GM12878 (cell line): ENCODE measurements at regions not wholly inside any gene's neighbourhood (a gene's known extent, or its start where the extent isn't known, plus 50 kb on each side); places are given as distances from the start of the nearest gene placed in this dataset.
"Not testable (repeated sequence)": the region's sequence is repeated elsewhere in the genome, so short reads cannot be mapped to it uniquely, and the experiment has no call there.

ENCODE experiments used
- ATAC-seq: fragments of 200-7000 bp; cut with Tn5 transposase; 3 replicates; pipeline ENCODE4 v1.9.1; 2020; ENCODE audit warnings: mild to moderate bottlenecking, moderate library complexity
- BruUV-seq: library from RNA; stranded (reverse); fragments of 400-500 nt; replicated peaks from 2 replicates; lab custom pipeline; 2021; lab: Mats Ljungman, UMichigan
- CTCF ChIA-PET: fragments of 300-600 bp; sonication (Branson Sonifier 250); formaldehyde crosslinking; extraction: SDS; loops from one replicate; lab custom pipeline; 2021; ENCODE audit warnings: inconsistent platforms; lab: Yijun Ruan, JAX
- POLR2A ChIA-PET: fragments of 350-600 bp; formaldehyde crosslinking; extraction: SDS; loops from one replicate; lab custom pipeline; 2021; ENCODE audit warnings: inconsistent platforms; lab: Charles Lee
- RAD21 ChIA-PET: fragments of 300-600 bp; sonication (Branson Sonifier 250); formaldehyde crosslinking; loops from one replicate; lab custom pipeline; 2023; ENCODE audit warnings: antibody characterized with exemption; ENCODE audit not compliant: unreplicated experiment; lab: Charles Lee
- SMC1A ChIA-PET: fragments of 300-600 bp; sonication (Branson Sonifier 250); formaldehyde crosslinking; loops from one replicate; lab custom pipeline; 2023; ENCODE audit not compliant: unreplicated experiment, uncharacterized antibody; lab: Charles Lee
- DNase-seq: peaks from one replicate; pipeline ENCODE4 v3.0.0-alpha.2; 2011; ENCODE audit warnings: low read depth, low spot score
- FAIRE-seq: peaks from 3 replicates; lab custom pipeline; 2011; peaks lifted over from hg19 to GRCh38; lab: Jason Lieb, UNC
- H2AFZ ChIP-seq: 2 replicates; pipeline ENCODE4 v1.6.0; 2011; ENCODE audit warnings: low read depth, low read length, control low read depth; ENCODE audit not compliant: control insufficient read depth
- H3K27ac ChIP-seq: 2 replicates; pipeline ENCODE4 v1.5.1; 2011; ENCODE audit warnings: control low read depth; ENCODE audit not compliant: control insufficient read depth, insufficient read depth
- H3K27me3 ChIP-seq, 2 experiments: replicated peaks in 1 of 2; 2 replicates each; pipeline versions ENCODE4 v1.6.0 to v1.6.1; 2011; ENCODE audit warnings: low read length in 1 of 2; ENCODE audit not compliant: control insufficient read depth in 2 of 2, insufficient read depth in 2 of 2
- H3K36me3 ChIP-seq, 2 experiments: 2 replicates each; pipeline ENCODE4 v1.5.1; 2011; ENCODE audit warnings: low read length in 1 of 2; ENCODE audit not compliant: control insufficient read depth in 2 of 2, insufficient read depth in 2 of 2
- H3K4me1 ChIP-seq: 2 replicates; pipeline ENCODE4 v1.6.1; 2011; ENCODE audit warnings: mild to moderate bottlenecking, low read length, moderate library complexity, mixed read lengths; ENCODE audit not compliant: control insufficient read depth, insufficient read depth
- H3K4me2 ChIP-seq: 2 replicates; pipeline ENCODE4 v1.6.0; 2011; ENCODE audit warnings: control low read depth; ENCODE audit not compliant: control insufficient read depth, insufficient read depth
- H3K4me3 ChIP-seq: fragments of 200-600 bp; sonication (generic); 2 replicates; pipeline ENCODE4 v1.5.1; 2016
- H3K79me2 ChIP-seq: 2 replicates; pipeline ENCODE4 v1.6.0; 2011; ENCODE audit warnings: low read length; ENCODE audit not compliant: control insufficient read depth, insufficient read depth
- H3K9ac ChIP-seq: 2 replicates; pipeline ENCODE4 v1.8.0; 2011; ENCODE audit warnings: low read length, control low read depth, mixed read lengths; ENCODE audit not compliant: control insufficient read depth, insufficient read depth
- H3K9me3 ChIP-seq: replicated peaks from 3 replicates; pipeline ENCODE4 v1.5.1; 2011; ENCODE audit warnings: mild to moderate bottlenecking, low read length; ENCODE audit not compliant: control insufficient read depth, insufficient read depth
- H4K20me1 ChIP-seq: 2 replicates; pipeline ENCODE4 v1.6.0; 2011; ENCODE audit not compliant: control insufficient read depth, insufficient read depth
- BCLAF1 ChIP-seq: fragments of 450-650 bp; IDR thresholded peaks from 2 replicates; pipeline ENCODE4 v1.6.1; 2017; ENCODE audit warnings: antibody characterized with exemption, mild to moderate bottlenecking, moderate library complexity
- CHD2 ChIP-seq: IDR thresholded peaks from 2 replicates; pipeline ENCODE4 v1.6.1; 2011; ENCODE audit warnings: low read depth, low read length, improper control_type of control experiment, borderline replicate concordance
- POU2F2 ChIP-seq: IDR thresholded peaks from 3 replicates; pipeline ENCODE4 v1.6.1; 2011; ENCODE audit warnings: low read depth, mild to moderate bottlenecking, low read length, borderline replicate concordance
- TAF1 ChIP-seq: IDR thresholded peaks from 2 replicates; pipeline ENCODE4 v1.6.1; 2011; ENCODE audit warnings: mild to moderate bottlenecking, low read depth, low read length, borderline replicate concordance
- WGBS: methylation state at CpG from one replicate; pipeline ENCODE4 v1.1.6; 2016; ENCODE audit warnings: low lambda C conversion rate; ENCODE audit not compliant: insufficient replicate concordance, insufficient coverage; ENCODE audit errors: missing lambda C conversion rate; 5-methylcytosine and 5-hydroxymethylcytosine counted together
- in situ Hi-C: fragments of 300-500 bp; cut with MboI; formaldehyde crosslinking; loops from 9 replicates; pipeline ENCODE4 v1.14.3; 2018; ENCODE audit warnings: mixed read lengths
- intact Hi-C: fragments of 100-400 bp; cut with micrococcal nuclease; formaldehyde crosslinking; loops from one replicate; pipeline ENCODE4 v1.14.2; 2022; ENCODE audit not compliant: unreplicated experiment

DNA sequence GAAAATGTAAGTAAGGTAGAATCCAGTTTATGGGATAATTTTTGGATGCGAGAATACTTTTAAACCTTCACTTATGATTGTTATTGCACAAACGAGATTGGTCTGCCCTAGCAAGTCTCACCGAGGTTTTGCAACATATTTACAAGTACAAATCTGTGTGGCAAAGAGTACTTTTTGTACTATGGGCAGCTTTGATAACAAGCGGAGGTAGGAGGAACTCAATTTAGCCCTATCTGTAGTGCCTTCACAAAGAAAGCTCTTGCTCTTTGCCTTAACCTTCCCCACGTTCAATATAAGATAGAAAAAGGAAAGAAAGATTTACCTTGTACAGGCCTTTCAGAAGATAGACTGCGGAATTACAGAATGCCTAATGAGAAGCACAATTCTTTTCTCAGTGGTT is 77.5 kb upstream of the HIVEP1 start (continued):
- TF ChIP-seq POU2F2 (no peak), CHD2 (no peak), BCLAF1 (no peak), TAF1 (no peak)

DNA sequence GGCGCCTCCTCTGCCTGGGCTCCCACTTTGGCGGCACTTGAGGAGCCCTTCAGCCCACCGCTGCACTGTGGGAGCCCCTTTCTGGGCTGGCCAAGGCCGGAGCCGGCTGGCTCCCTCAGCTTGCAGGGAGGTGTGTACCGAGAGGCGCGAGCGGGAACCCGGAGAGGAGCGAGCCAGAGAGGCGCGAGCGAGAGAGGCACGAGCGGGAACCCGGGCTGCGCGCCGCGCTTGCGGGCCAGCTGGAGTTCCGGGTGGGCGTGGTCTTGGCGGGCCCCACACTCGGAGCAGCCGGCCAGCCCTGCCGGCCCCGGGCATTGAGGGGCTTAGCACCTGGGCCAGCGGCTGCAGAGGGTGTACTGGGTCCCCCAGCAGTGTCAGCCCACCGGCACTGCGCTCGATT is 79.2 kb upstream of the HIVEP1 start:
- SMC1A ChIA-PET = interaction anchor here (2.2 kb wide), 1 partner anchor 13 kb away, joined by 6 read pairs; no protein-coding TSS in a partner anchor
- BruUV-seq, H4K20me1 ChIP-seq, POLR2A ChIA-PET, H2AFZ ChIP-seq, H3K27me3 ChIP-seq, H3K79me2 ChIP-seq, FAIRE-seq, H3K4me1 ChIP-seq, H3K9me3 ChIP-seq, H3K4me3 ChIP-seq, in situ Hi-C loops, H3K9ac ChIP-seq, H3K36me3 ChIP-seq, ATAC-seq, RAD21 ChIA-PET, CTCF ChIA-PET, intact Hi-C loops, H3K4me2 ChIP-seq, DNase-seq, H3K27ac ChIP-seq: not testable (repeated sequence)
- WGBS = 100% methylated on average over 4 of the region's 33 CpGs
